GM12865 (cell line): ENCODE measurements at regions not wholly inside any gene's neighbourhood (a gene's known extent, or its start where the extent isn't known, plus 50 kb on each side); places are given as distances from the start of the nearest gene placed in this dataset.

Experiments used
- DNase-seq: peaks from one replicate; pipeline ENCODE4 v3.0.0; 2010; ENCODE audit warnings: low read depth
- H3K4me3 ChIP-seq: 2 replicates; pipeline ENCODE4 v1.5.1; 2011; ENCODE audit warnings: mild to moderate bottlenecking, low read depth, low read length, control low read depth
- TF ChIP-seq, protein P1 (sequence below): IDR thresholded peaks from 2 replicates; pipeline ENCODE4 v1.5.1; 2011; ENCODE audit warnings: low read length, control low read depth, low read depth, inconsistent platforms; ENCODE audit not compliant: insufficient read depth; ENCODE audit errors: missing control alignments

DNA sequence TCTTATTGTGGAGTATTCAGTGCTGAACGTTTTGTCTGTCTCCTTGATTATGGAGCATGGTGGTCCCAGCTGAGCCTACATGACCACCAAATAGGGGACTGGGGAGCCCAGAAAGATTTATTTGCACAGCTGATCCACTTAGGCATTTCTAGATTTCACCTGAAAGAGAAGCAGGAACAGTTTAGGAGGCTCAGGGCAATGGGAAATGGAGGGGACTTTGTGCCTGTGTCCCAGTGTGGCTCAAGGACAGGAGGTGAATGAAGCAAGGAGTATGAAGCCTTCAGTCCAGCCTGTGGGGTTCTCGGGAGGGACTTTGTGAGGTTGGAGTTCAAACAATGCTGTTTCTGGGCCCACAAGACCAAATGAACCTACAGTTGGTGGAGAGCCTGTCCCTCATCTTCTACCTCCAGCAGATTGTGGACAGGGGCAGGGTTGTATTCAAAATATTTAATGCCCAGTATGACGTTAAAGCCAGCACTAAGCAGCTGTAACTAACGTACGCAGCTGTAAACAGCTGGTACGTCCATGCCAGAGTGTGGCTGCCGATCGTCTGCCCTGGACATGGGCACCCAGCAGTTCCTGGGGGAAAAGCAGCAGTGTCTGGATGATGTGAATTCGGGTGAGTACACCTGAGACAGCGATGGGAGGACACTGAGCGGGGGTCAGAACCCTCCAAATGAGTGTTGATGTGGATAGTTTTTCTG is 164.9 kb upstream of the RAB4A start:
- TF ChIP-seq, protein P1, sequence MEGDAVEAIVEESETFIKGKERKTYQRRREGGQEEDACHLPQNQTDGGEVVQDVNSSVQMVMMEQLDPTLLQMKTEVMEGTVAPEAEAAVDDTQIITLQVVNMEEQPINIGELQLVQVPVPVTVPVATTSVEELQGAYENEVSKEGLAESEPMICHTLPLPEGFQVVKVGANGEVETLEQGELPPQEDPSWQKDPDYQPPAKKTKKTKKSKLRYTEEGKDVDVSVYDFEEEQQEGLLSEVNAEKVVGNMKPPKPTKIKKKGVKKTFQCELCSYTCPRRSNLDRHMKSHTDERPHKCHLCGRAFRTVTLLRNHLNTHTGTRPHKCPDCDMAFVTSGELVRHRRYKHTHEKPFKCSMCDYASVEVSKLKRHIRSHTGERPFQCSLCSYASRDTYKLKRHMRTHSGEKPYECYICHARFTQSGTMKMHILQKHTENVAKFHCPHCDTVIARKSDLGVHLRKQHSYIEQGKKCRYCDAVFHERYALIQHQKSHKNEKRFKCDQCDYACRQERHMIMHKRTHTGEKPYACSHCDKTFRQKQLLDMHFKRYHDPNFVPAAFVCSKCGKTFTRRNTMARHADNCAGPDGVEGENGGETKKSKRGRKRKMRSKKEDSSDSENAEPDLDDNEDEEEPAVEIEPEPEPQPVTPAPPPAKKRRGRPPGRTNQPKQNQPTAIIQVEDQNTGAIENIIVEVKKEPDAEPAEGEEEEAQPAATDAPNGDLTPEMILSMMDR: no peak
- H3K4me3 ChIP-seq: no peak overlapping the region
- no peak for DNase-seq

- DNase-seq: no peak
- TF ChIP-seq, protein P1: no peak
- H3K4me3 ChIP-seq: no peak overlapping the region
Observed at GRCh38 chr1:229106526-229107125, 164.3 kb upstream of the RAB4A start.

DNA sequence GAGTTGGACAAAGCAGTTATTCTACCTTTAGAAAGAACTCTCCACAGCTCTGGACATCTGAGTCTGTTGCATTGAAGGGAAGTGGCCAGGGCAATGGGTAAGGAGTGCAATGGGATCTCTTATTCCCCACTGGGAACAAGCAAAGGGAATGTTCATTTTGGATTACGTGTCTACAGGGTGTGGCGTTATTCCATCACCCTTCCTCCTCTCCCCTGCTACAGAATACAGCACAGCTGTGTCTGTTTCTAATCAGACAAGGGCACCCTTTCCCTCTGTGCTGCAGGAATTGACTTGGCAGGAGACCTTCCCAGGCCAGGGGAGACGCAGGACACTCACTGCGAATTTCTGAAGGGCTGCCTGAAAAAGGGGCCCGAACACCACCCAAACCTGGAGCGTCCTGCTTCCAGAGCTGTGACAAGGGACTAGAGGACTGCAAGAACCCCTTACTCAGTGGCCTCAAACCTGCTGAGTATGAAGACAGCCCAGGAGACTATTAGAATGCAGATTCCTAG is 163.6 kb upstream of the RAB4A start:
- TF ChIP-seq, protein P1: no peak
- H3K4me3 ChIP-seq: no peak overlapping the region
- DNase-seq: no peak

- H3K4me3 ChIP-seq: no peak overlapping the region
- TF ChIP-seq, protein P1: no peak
- no peak for DNase-seq
Observed at GRCh38 chr1:229107972-229108371, 162.9 kb upstream of the RAB4A start.

DNA sequence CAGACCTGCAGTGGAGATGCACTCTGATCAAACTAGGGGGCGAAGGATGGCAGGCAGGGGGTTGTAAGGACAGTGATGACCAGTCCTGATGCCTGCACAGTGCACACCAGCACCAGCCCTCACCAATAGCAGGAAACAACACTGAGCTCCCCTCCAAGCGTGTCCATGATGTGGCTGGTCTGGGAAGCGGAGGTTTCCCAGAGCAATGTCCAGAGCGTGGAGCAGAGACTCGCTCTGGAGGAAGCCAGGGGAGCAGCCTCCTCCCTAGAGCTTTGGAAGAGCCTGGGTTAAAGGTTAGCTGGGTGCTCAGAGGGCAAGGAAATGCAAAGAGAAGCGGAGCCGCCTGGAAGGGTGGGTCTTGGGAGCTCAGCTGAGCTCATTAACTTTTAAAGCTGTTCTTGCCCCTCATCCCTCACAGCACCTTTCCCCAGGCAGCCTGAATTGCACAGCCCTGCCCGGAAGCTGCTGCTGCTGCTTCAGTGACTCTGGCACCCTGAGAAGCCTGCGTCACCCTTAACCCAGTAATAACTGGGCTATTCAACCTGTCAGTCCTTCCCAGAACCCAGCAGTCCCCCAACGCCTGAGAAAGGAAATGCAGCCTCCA is 162.2 kb upstream of the RAB4A start:
- DNase-seq: no peak
- TF ChIP-seq, protein P1: no peak
- H3K4me3 ChIP-seq: no peak overlapping the region

GRCh38 chr1:229109320-229109761 is 161.6 kb upstream of the RAB4A start:
- DNase-seq: no peak
- no peak overlapping the region for H3K4me3 ChIP-seq
- TF ChIP-seq, protein P1: no peak
